ENCODE measurements at regions not wholly inside any gene's neighbourhood (a gene's known extent, or its start where the extent isn't known, plus 50 kb on each side); places are given as distances from the start of the nearest gene placed in this dataset.

DNA sequence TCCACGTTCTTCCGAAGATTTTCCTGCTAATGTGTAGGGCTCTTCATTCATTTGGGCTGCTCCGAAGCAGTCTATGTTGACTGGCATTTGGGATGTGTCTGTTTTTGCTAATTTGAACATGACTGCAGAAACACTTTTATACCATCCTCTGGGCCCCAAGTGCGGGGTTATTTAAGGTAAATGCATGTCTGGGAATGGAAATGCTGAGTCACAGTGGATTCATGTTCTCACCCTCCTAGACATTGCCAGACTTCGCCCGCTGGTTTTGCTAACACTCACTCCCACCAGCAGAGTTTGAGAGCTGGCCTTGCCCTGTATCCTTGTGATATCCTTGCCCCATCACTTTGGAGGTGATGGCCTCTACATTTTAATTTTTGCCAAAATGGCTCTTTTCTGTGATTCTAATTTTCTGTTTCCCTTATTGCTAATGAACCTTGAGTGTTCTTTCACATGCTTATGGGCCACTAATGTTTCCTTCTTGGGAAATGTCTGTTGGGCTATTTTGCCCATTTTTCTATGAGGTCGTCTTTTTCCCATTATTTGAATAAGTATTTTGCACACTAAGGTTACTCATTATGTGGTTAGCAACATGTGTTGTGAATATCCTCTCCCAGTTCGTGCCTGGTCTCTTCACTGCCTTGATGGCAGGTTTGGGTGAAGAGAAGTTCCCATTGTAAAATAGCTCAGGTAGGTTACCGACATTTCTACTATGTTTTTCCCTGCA lies 204.1 kb downstream of the GLI2 start:
- H3K9me3 ChIP-seq (ENCODE audit: low read length): no peaks in the 10 kb centered on the region
- no peak overlapping the region for H3K9ac ChIP-seq (ENCODE audit: low read length)
- no peaks in the 10 kb centered on the region for H3F3A ChIP-seq (ENCODE audit: insufficient read depth, low read length, poor library complexity, severe bottlenecking)
- no peaks in the 10 kb centered on the region for H3K27me3 ChIP-seq (ENCODE audit: insufficient read depth, low read depth, low read length)
- H2AFZ ChIP-seq (ENCODE audit: low read depth, low read length): no peak overlapping the region
- no peak overlapping the region for H3K4me2 ChIP-seq (ENCODE audit: low read length)
- no peaks in the 10 kb centered on the region for H4K20me1 ChIP-seq (ENCODE audit: insufficient read depth)
- H3K9me2 ChIP-seq (ENCODE audit: insufficient read depth, low read length): no peaks in the 10 kb centered on the region
- no peaks in the 10 kb centered on the region for H3K79me2 ChIP-seq (replicated peaks; ENCODE audit: insufficient read depth, low read length)
- no peak overlapping the region for H3K4me3 ChIP-seq (ENCODE audit: low read length)
- no peaks in the 10 kb centered on the region for H3K36me3 ChIP-seq (ENCODE audit: insufficient read depth, low read length)
- no peak overlapping the region for H3K27ac ChIP-seq (ENCODE audit: low read length)
- no peak for TF ChIP-seq MXI1 (conservative IDR thresholded peaks at IDR 0.05; ENCODE audit: poor library complexity, severe bottlenecking)
- TF ChIP-seq RAD21 (conservative IDR thresholded peaks at IDR 0.05): no peak
- no peak for TF ChIP-seq TAF1 (IDR thresholded peaks at IDR 0.05; ENCODE audit: low read depth)
- no peak for TF ChIP-seq EZH2 (IDR thresholded peaks at IDR 0.05; ENCODE audit: borderline replicate concordance, insufficient read depth, low read length, poor library complexity, severe bottlenecking)
- TF ChIP-seq, protein P1, sequence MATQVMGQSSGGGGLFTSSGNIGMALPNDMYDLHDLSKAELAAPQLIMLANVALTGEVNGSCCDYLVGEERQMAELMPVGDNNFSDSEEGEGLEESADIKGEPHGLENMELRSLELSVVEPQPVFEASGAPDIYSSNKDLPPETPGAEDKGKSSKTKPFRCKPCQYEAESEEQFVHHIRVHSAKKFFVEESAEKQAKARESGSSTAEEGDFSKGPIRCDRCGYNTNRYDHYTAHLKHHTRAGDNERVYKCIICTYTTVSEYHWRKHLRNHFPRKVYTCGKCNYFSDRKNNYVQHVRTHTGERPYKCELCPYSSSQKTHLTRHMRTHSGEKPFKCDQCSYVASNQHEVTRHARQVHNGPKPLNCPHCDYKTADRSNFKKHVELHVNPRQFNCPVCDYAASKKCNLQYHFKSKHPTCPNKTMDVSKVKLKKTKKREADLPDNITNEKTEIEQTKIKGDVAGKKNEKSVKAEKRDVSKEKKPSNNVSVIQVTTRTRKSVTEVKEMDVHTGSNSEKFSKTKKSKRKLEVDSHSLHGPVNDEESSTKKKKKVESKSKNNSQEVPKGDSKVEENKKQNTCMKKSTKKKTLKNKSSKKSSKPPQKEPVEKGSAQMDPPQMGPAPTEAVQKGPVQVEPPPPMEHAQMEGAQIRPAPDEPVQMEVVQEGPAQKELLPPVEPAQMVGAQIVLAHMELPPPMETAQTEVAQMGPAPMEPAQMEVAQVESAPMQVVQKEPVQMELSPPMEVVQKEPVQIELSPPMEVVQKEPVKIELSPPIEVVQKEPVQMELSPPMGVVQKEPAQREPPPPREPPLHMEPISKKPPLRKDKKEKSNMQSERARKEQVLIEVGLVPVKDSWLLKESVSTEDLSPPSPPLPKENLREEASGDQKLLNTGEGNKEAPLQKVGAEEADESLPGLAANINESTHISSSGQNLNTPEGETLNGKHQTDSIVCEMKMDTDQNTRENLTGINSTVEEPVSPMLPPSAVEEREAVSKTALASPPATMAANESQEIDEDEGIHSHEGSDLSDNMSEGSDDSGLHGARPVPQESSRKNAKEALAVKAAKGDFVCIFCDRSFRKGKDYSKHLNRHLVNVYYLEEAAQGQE (IDR thresholded peaks at IDR 0.05; ENCODE audit: borderline replicate concordance): no peak
- TF ChIP-seq POLR2AphosphoS5 (IDR thresholded peaks at IDR 0.05): no peak
- no peak for TF ChIP-seq EP300 (conservative IDR thresholded peaks at IDR 0.05; ENCODE audit: poor library complexity, severe bottlenecking)
- TF ChIP-seq, protein P2, sequence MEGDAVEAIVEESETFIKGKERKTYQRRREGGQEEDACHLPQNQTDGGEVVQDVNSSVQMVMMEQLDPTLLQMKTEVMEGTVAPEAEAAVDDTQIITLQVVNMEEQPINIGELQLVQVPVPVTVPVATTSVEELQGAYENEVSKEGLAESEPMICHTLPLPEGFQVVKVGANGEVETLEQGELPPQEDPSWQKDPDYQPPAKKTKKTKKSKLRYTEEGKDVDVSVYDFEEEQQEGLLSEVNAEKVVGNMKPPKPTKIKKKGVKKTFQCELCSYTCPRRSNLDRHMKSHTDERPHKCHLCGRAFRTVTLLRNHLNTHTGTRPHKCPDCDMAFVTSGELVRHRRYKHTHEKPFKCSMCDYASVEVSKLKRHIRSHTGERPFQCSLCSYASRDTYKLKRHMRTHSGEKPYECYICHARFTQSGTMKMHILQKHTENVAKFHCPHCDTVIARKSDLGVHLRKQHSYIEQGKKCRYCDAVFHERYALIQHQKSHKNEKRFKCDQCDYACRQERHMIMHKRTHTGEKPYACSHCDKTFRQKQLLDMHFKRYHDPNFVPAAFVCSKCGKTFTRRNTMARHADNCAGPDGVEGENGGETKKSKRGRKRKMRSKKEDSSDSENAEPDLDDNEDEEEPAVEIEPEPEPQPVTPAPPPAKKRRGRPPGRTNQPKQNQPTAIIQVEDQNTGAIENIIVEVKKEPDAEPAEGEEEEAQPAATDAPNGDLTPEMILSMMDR (IDR thresholded peaks at IDR 0.05; ENCODE audit: poor library complexity, severe bottlenecking): no peak
- TF ChIP-seq SMC3 (conservative IDR thresholded peaks at IDR 0.05; ENCODE audit: poor library complexity): no peak

DNA sequence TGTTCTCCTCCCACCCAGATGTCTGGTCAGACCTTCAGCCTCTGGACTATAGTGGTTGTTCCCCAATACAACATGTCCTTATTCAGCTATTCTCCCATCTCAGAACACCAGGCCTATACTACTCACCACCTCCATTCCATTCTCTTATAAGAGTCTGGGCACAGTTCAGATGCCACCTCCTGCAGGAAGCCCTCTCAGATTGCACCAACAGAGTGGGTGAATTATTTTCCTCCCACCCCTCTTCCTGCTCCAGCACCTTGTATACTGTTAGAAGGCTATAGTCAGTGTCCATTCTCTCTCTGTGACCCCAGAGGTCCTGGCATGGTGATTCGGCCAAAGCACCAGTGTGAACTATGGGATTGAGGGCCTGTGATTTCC lies 204.6 kb downstream of the GLI2 start:
- no peaks in the 10 kb centered on the region for H3K27me3 ChIP-seq (ENCODE audit: insufficient read depth, low read depth, low read length)
- no peak overlapping the region for H3K9ac ChIP-seq (ENCODE audit: low read length)
- no peak overlapping the region for H3K4me3 ChIP-seq (ENCODE audit: low read length)
- no peak overlapping the region for H2AFZ ChIP-seq (ENCODE audit: low read depth, low read length)
- TF ChIP-seq POLR2AphosphoS5 (IDR thresholded peaks at IDR 0.05) (no peak), TAF1 (IDR thresholded peaks at IDR 0.05; ENCODE audit: low read depth) (no peak), EP300 (conservative IDR thresholded peaks at IDR 0.05; ENCODE audit: poor library complexity, severe bottlenecking) (no peak), MXI1 (conservative IDR thresholded peaks at IDR 0.05; ENCODE audit: poor library complexity, severe bottlenecking) (no peak), RAD21 (conservative IDR thresholded peaks at IDR 0.05) (no peak), EZH2 (IDR thresholded peaks at IDR 0.05; ENCODE audit: borderline replicate concordance, insufficient read depth, low read length, poor library complexity, severe bottlenecking) (no peak), SMC3 (conservative IDR thresholded peaks at IDR 0.05; ENCODE audit: poor library complexity) (no peak)
- TF ChIP-seq, protein P2 (IDR thresholded peaks at IDR 0.05; ENCODE audit: poor library complexity, severe bottlenecking): no peak
- TF ChIP-seq, protein P1 (IDR thresholded peaks at IDR 0.05; ENCODE audit: borderline replicate concordance): no peak
- H3K36me3 ChIP-seq (ENCODE audit: insufficient read depth, low read length): no peaks in the 10 kb centered on the region
- H3K79me2 ChIP-seq (replicated peaks; ENCODE audit: insufficient read depth, low read length): no peaks in the 10 kb centered on the region
- H3K9me2 ChIP-seq (ENCODE audit: insufficient read depth, low read length): no peaks in the 10 kb centered on the region
- no peaks in the 10 kb centered on the region for H4K20me1 ChIP-seq (ENCODE audit: insufficient read depth)
- no peak overlapping the region for H3K27ac ChIP-seq (ENCODE audit: low read length)
- no peak overlapping the region for H3K4me2 ChIP-seq (ENCODE audit: low read length)
- no peaks in the 10 kb centered on the region for H3F3A ChIP-seq (ENCODE audit: insufficient read depth, low read length, poor library complexity, severe bottlenecking)
- no peaks in the 10 kb centered on the region for H3K9me3 ChIP-seq (ENCODE audit: low read length)

Measured in neural cell (in vitro differentiated cells).